ENCODE measurements at regions not wholly inside any gene's neighbourhood (a gene's known extent, or its start where the extent isn't known, plus 50 kb on each side); places are given as distances from the start of the nearest gene placed in this dataset.

DNA sequence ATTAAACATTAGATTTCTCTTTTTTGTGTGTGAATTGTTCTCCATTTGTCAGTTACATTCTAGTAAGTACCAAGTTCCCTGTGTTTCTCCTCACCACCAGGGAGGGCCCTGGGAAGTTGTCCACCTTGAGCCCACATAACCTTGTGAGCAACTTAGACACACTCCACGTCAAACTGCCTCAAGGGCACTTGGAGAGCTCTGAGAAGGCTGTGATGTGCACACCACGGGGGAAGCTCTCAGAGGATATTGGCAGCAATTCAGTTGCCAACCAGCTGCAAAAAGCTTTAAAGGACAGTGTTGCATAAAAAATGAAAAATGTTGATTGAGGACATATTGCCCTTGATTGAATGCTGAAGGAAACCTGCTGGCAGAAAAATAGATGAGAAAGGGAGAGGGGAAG is 743.6 kb downstream of the RNF144A start:
- TF ChIP-seq POLR2A (IDR thresholded peaks at IDR 0.05): no peak
- TF ChIP-seq, protein P1, sequence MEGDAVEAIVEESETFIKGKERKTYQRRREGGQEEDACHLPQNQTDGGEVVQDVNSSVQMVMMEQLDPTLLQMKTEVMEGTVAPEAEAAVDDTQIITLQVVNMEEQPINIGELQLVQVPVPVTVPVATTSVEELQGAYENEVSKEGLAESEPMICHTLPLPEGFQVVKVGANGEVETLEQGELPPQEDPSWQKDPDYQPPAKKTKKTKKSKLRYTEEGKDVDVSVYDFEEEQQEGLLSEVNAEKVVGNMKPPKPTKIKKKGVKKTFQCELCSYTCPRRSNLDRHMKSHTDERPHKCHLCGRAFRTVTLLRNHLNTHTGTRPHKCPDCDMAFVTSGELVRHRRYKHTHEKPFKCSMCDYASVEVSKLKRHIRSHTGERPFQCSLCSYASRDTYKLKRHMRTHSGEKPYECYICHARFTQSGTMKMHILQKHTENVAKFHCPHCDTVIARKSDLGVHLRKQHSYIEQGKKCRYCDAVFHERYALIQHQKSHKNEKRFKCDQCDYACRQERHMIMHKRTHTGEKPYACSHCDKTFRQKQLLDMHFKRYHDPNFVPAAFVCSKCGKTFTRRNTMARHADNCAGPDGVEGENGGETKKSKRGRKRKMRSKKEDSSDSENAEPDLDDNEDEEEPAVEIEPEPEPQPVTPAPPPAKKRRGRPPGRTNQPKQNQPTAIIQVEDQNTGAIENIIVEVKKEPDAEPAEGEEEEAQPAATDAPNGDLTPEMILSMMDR (IDR thresholded peaks at IDR 0.05): no peak
